Endodermal cell (in vitro differentiated cells): ENCODE measurements at regions not wholly inside any gene's neighbourhood (a gene's known extent, or its start where the extent isn't known, plus 50 kb on each side); places are given as distances from the start of the nearest gene placed in this dataset.

Source experiments
- DNase-seq: peaks from one replicate; pipeline ENCODE4 v3.0.0-alpha.2; 2017
- H3K27ac ChIP-seq: 2 replicates; pipeline ENCODE4 v1.5.1; 2013; ENCODE audit warnings: mild to moderate bottlenecking, low read depth, low read length, moderate library complexity
- H3K27me3 ChIP-seq: 2 replicates; pipeline ENCODE4 v1.6.1; 2013; ENCODE audit warnings: mild to moderate bottlenecking, low read length, moderate library complexity; ENCODE audit not compliant: insufficient read depth, control insufficient read depth, poor library complexity, severe bottlenecking
- H3K36me3 ChIP-seq: 2 replicates; pipeline ENCODE4 v1.7.0; 2013; ENCODE audit warnings: mild to moderate bottlenecking, low read length, moderate library complexity; ENCODE audit not compliant: control insufficient read depth, insufficient read depth
- H3K4me1 ChIP-seq: one replicate; pipeline ENCODE4 v1.7.0; 2013; ENCODE audit warnings: low read length; ENCODE audit not compliant: control insufficient read depth, insufficient read depth
- H3K4me3 ChIP-seq: 2 replicates; pipeline ENCODE4 v1.5.1; 2013; ENCODE audit warnings: mild to moderate bottlenecking, low read length, moderate library complexity
- H3K9ac ChIP-seq: 2 replicates; pipeline ENCODE4 v1.6.1; 2013; ENCODE audit warnings: mild to moderate bottlenecking, low read length, moderate library complexity; ENCODE audit not compliant: poor library complexity, severe bottlenecking; ENCODE audit errors: extremely low read depth
- H3K9me3 ChIP-seq: 2 replicates; pipeline ENCODE4 v1.6.1; 2013; ENCODE audit warnings: mild to moderate bottlenecking, low read length, moderate library complexity; ENCODE audit not compliant: control insufficient read depth
- H3K27ac Mint-ChIP-seq: 2 replicates; pipeline ENCODE4 v1.8.0; 2020; ENCODE audit warnings: mixed read lengths
- H3K27me3 Mint-ChIP-seq: 2 replicates; pipeline ENCODE4 v1.8.0; 2021; ENCODE audit warnings: mild to moderate bottlenecking, mixed read lengths; ENCODE audit not compliant: insufficient read depth
- H3K36me3 Mint-ChIP-seq: 2 replicates; pipeline ENCODE4 v1.8.0; 2020; ENCODE audit warnings: low read depth, mixed read lengths
- H3K4me1 Mint-ChIP-seq: 2 replicates; pipeline ENCODE4 v1.8.0; 2020; ENCODE audit warnings: mixed read lengths
- H3K4me3 Mint-ChIP-seq: 2 replicates; pipeline ENCODE4 v1.8.0; 2020; ENCODE audit warnings: mild to moderate bottlenecking, moderate library complexity, mixed read lengths
- H3K9me3 Mint-ChIP-seq: 2 replicates; pipeline ENCODE4 v1.8.0; 2020; ENCODE audit warnings: mild to moderate bottlenecking, mixed read lengths
- WGBS, 2 experiments: methylation state at CpG; one replicate each; pipeline versions ENCODE4 v1.1.5 to v1.1.7; 2013; ENCODE audit warnings: missing lambda C conversion rate in 2 of 2, mixed read lengths in 1 of 2; ENCODE audit not compliant: insufficient coverage in 1 of 2, insufficient read length in 1 of 2; 5-methylcytosine and 5-hydroxymethylcytosine counted together
- TF ChIP-seq, protein P1 (sequence below): fragments of 200-600 bp; sonication (generic); conservative IDR thresholded peaks from 2 replicates; pipeline ENCODE4 v1.5.0; 2021; ENCODE audit warnings: antibody characterized with exemption, mild to moderate bottlenecking

DNA sequence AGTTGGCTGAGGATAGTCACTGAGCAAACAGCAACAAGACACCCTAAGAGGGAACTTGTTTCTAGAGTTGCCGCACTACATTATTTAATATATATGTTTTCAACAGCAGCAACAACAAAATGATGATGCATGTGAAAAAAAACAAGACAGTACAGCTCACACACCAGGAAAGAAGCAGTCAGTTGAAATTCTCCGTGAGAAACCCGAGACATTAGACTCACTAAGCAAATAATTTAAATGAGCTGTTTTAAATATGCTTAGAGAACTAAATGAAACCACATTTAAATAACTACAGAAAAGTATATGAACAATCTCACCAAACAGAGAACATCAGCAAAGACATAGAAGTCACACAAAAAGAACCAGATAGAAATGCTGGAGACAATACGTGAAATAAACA, 426.3 kb upstream of the PFKP start:
- no peaks in the 10 kb centered on the region for H3K4me1 Mint-ChIP-seq
- WGBS, 2 experiments: 89 to 100% methylated on average over 1 to 4 of the region's 4 CpGs
- H3K4me1 ChIP-seq: no peaks in the 10 kb centered on the region
- no peak overlapping the region for H3K27ac Mint-ChIP-seq
- DNase-seq: no peak
- H3K4me3 ChIP-seq: no peak overlapping the region
- H3K9ac ChIP-seq: no peak overlapping the region
- no peak overlapping the region for H3K27ac ChIP-seq
- H3K9me3 ChIP-seq: no peaks in the 10 kb centered on the region
- TF ChIP-seq, protein P1, sequence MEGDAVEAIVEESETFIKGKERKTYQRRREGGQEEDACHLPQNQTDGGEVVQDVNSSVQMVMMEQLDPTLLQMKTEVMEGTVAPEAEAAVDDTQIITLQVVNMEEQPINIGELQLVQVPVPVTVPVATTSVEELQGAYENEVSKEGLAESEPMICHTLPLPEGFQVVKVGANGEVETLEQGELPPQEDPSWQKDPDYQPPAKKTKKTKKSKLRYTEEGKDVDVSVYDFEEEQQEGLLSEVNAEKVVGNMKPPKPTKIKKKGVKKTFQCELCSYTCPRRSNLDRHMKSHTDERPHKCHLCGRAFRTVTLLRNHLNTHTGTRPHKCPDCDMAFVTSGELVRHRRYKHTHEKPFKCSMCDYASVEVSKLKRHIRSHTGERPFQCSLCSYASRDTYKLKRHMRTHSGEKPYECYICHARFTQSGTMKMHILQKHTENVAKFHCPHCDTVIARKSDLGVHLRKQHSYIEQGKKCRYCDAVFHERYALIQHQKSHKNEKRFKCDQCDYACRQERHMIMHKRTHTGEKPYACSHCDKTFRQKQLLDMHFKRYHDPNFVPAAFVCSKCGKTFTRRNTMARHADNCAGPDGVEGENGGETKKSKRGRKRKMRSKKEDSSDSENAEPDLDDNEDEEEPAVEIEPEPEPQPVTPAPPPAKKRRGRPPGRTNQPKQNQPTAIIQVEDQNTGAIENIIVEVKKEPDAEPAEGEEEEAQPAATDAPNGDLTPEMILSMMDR: no peak
- H3K36me3 Mint-ChIP-seq: peaks cover 2% of the 10 kb centered on the region
- H3K4me3 Mint-ChIP-seq: no peak overlapping the region
- H3K36me3 ChIP-seq: no peaks in the 10 kb centered on the region
- peaks cover 13% of the 10 kb centered on the region for H3K9me3 Mint-ChIP-seq
- no peaks in the 10 kb centered on the region for H3K27me3 Mint-ChIP-seq
- H3K27me3 ChIP-seq: no peaks in the 10 kb centered on the region

DNA sequence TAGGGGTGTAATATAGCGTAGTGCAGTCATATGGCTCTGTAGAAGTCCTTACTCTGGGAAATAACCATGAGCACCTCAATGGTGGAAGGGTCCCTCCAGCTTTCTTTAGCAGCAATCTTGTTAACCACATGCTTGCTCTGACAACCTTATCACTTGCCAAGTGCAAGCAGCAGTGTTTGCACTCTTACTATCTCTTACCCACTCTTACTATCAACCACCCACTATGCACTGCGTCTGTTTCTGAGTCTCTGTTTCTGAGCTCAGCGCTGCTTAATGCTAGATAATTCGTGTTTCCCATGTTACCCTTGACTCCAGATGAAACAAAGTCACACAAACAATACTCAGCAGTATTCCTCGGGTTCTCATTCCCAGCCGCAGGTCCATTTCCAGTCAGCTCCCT, 433.7 kb upstream of the PFKP start:
- no peaks in the 10 kb centered on the region for H3K9me3 ChIP-seq
- peaks cover 11% of the 10 kb centered on the region for H3K27me3 ChIP-seq
- 81 to 85% methylated on average over 6 of the region's 6 CpGs for WGBS, 2 experiments
- no peak overlapping the region for H3K27ac ChIP-seq
- Mint-ChIP-seq H3K27ac (no peak overlapping the region), H3K4me3 (no peak overlapping the region), H3K4me1 (peaks cover 7% of the 10 kb centered on the region), H3K27me3 (peaks cover 2% of the 10 kb centered on the region), H3K36me3 (no peaks in the 10 kb centered on the region), H3K9me3 (no peaks in the 10 kb centered on the region)
- peaks cover 6% of the 10 kb centered on the region for H3K4me1 ChIP-seq
- no peaks in the 10 kb centered on the region for H3K36me3 ChIP-seq
- no peak overlapping the region for H3K9ac ChIP-seq
- H3K4me3 ChIP-seq: no peak overlapping the region
- TF ChIP-seq, protein P1: no peak
- DNase-seq: no peak

DNA sequence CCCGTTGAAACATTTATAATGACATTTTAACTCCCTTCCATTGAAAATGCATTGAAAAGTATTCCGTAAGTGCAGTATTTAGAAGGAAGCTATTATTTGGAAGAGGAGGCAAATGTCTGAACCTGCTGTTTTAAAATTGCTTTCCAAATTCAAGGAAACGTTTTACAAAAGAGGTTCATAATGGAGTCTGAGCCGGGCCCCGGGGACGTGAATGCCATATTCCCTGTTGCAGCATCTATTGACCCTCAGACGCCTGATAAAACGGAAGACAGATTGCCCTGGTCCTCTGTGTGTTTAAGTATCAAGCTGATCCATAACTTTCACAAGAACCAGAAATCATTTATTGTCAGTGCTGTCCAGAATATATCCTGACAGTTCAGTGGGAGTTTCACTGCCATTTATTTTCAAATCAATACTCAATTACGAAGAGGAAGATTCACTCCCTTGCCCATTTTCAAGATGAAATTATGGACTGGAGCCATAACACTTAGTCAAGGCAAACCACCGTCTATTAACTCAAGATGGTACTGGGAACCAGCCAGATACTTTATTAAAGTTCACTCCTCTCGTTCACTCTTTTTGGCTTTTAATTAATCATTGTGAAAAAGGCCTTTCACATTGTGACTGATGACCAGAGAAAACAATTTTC, 435.7 kb upstream of the PFKP start:
- DNase-seq: no peak
- Histone ChIP-seq H3K9ac (no peak overlapping the region), H3K4me1 (peaks cover 6% of the 10 kb centered on the region), H3K9me3 (no peaks in the 10 kb centered on the region), H3K4me3 (no peak overlapping the region), H3K27me3 (peaks cover 11% of the 10 kb centered on the region), H3K36me3 (no peaks in the 10 kb centered on the region), H3K27ac (no peak overlapping the region)
- peaks cover 8% of the 10 kb centered on the region for H3K4me1 Mint-ChIP-seq
- no peaks in the 10 kb centered on the region for H3K36me3 Mint-ChIP-seq
- H3K9me3 Mint-ChIP-seq: no peaks in the 10 kb centered on the region
- peaks cover 2% of the 10 kb centered on the region for H3K27me3 Mint-ChIP-seq
- TF ChIP-seq, protein P1: no peak
- no peak overlapping the region for H3K4me3 Mint-ChIP-seq
- WGBS, 2 experiments: 91 to 95% methylated on average over 10 to 11 of the region's 11 CpGs
- no peak overlapping the region for H3K27ac Mint-ChIP-seq
